GM21447 (cell line): ENCODE measurements at regions not wholly inside any gene's neighbourhood (a gene's known extent, or its start where the extent isn't known, plus 50 kb on each side); places are given as distances from the start of the nearest gene placed in this dataset.
"Not testable (repeated sequence)": the region's sequence is repeated elsewhere in the genome, so short reads cannot be mapped to it uniquely, and the experiment has no call there.

Experiments used
- ATAC-seq: cut with Tn5 transposase; IDR thresholded peaks from one replicate; pipeline ENCODE4 v1.9.1; 2021; ENCODE audit not compliant: unreplicated experiment

DNA sequence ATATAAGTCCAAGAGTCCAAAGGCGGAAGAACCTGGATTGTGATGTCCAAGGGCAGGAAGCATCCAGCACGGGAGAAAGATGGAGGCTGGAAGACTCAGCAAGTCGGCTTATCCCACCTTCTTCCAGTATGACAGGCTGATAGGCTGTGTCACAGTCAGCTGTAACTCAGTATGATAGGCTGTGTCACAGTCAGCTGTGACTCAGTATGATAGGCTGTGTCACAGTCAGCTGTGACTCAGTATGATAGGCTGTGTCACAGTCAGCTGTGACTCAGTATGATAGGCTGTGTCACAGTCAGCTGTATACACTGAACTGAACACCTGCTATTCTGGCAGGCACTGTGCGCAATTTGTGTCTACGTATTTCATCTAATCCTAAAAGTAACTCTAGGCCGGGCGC lies 271.9 kb downstream of the LRATD1 start:
- not testable (repeated sequence) for ATAC-seq

DNA sequence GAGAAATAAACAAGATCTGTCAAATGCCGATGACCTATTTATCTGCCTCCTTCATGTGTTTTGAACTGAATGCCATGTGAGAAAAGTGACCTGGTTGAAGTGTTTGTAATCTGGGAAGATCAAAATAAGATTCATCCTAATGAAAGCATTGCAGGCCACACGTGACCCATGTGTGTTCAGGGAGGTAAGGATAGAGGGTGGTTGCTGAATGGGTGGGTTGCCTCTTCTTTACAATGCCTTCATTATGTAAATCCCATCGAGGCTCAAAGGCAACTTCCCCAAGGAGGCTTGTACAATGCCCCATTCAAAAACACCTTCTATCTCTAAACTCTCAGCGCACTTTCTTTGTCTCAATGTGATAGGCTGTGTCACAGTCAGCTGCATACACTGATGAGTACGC lies 273.1 kb downstream of the LRATD1 start:
- no peak for ATAC-seq

DNA sequence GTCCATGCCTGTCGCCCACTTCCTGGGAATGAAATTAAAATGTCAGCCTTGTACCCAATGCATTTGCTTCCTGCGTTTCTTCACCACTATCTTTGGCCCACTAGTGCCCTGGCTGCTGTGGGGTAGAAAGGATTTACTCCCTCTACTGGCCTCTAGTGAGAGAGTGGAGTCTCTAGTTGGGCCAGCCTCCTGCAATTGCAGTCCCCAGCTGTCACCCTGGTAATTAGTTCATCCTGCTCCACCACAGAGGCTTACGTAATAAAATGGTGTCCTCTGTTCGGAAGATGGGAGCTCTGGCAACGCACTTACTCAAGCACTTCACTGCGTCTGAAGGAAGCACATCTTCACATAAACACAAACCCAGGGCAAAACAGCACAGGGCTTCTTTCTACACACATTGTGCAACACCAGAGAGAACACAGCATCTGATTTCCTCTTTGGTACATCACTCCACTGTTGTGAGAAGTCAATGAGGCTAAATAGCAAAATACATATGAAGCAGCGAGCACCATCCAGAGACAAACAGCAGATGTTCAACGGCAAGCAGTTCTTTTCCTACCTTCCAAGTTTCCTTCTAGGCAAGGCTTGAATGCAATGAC lies 274.6 kb downstream of the LRATD1 start:
- ATAC-seq = no peak

DNA sequence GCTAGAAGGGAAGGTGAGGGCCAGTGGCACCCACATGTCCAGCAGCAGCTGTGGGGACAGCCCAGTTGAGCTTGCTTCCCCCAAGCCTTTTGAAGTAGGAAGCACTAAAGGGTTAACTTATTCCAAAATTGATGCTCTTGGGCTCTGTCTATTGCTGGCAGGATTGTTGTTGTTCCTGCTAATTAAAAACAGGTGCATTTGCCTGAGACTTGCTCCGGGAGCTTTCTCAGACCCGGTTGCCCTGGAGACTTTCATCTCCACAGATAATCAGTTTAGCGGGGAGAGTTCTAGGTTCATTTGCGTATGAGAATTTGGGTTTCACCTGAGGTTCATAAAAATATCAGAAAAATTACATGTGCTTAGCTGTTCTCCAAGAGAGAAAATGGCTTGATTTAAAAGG lies 277.3 kb downstream of the LRATD1 start:
- no peak for ATAC-seq

DNA sequence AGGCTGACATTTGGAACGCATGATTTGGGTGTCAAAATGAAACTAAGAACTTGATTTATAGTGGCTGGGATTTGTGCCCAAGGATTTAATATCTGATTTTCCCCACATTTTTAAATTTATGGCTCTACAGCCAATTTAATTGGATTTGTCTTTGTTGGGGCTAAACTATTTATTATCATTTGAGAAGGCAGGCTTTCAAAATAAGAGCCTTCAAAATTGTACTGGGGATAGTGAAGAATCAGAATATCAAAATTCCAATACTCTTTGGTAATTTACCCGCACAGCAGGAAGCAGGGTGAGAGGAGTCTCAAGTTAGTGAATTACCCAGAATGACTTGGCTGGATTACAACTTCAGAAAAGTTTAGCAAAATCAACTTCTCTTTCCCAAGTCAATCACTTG lies 278.1 kb downstream of the LRATD1 start:
- no peak for ATAC-seq

DNA sequence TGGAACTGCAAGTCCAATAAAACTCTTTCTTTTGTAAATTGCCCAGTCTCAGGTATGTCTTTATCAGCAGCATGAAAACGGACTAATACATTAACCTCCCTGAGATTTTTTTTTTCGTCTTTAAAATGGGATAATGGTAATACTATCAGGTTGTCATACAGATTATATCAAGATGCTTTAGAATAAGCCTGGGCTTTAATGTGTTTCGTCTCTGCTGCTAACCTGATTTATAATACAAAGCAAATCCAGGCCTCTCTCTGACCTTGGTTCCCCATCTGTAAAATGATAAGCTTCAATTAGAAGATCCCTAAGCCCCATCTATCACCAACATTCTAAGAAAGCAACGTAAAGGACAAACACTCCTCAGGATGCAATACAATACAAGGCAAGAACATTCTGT lies 283.5 kb downstream of the LRATD1 start:
- ATAC-seq = no peak

DNA sequence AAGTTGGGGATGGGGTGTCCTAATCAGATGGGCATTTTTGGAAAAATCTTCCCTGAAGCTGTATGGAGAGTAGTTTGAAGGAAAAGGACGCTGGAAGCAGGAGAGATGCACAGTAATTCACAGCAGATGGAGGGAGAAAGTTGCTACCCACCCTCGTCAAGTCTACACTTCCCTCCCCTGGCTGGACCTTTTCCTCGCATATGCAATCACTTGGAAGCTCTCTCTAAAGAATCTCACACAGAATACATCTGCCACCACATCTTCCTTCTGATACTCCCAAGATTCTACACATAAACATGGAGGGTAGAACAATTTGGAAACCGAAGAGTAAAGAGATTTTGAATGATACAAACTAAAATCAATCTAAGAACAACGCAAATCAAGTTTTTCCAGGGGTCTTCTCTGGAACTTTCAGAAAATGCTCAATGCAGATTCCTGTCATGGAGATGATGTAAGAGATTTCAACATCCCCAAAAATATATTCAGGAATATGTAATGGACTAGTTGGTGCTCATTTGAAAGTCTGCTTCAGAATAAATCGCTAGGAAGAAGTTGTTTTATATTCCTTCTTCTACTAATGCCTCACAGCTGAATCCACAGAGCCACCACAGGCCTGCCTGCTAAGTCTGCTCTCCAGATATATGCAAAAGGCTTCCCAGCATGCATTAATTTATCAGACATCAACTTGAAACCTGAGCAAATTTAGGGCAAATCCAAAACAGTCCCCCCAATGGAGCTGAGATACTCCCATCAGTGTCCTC lies 291.5 kb downstream of the LRATD1 start:
- no peak for ATAC-seq

DNA sequence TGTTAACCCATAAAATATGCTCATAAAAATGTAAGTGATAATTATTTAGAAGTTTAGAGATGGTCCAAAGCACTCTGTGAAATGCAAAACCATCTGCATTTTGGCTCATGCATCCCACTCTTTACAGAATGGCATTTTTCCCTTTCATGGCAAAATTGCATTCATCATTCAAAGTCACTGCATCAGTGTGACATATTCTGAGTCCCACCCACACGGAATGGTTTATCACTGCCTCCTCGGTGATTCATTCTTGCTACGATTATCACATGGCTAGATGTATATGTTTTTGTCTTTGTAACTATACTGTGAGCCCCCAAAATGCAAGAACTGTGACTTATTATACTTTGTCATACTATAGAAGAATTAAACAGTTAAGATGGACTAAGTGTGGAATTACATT lies 293.0 kb downstream of the LRATD1 start:
- ATAC-seq = no peak

DNA sequence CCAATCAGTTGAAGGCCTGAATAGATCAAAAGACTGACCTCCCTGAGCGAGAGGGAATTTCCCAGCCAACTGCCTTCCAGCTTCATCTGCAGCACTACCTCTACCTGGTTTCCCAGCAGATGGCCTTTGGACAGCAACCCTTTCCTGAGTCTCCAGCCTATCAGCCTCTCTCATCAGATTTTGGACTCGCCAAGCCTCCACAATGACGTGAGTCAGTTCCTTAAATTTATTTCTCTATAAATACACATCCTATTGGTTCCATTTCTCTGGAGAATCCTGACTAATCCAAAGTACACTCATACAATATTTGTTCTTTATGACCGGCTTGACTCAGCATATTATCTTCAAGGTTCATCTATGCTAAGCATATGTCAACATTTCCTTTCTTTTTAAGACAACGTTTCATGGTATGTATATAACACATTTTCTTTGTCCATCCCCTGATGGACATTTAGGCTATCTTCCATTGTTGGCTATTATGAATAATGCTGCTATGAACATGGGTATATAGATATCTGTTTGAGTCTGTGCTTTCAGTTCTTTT lies 294.6 kb downstream of the LRATD1 start:
- ATAC-seq = no peak

DNA sequence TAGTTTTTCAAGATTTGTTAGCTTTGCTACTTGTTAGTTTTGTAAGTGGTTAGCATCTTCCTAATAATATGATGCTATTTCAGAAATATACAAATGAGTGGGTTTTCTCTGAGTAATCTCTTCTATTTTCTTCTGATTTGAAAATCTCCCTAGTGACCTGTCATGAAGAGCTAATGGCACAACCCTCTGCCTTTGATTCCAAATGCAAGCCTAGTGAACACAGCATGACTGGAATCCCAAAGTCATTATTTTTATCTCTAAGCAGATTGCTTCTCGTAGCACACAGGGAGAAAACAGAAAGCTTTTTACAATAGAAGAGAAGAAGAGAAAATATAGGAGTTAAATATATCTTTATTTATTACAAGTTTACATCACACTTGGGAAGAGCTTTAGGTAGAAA lies 295.5 kb downstream of the LRATD1 start:
- no peak for ATAC-seq

DNA sequence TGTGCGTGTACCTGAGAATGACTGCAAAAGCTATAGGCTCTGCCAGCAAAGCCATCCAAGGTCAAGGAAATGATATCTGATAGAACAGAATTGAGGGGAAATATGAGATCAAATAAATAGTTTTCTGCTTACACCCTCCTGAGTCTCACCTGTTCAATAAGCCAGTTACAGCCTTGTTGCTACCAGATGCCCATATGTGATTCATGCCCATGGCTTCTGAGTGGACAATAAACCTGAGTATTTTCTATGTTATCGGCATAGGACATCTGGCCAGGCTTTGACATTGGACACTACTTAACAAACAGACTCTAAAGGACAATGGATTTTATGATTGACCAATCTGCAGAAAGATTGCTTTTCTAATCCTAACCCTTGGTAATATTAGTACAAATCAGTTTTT lies 297.9 kb downstream of the LRATD1 start:
- no peak for ATAC-seq

DNA sequence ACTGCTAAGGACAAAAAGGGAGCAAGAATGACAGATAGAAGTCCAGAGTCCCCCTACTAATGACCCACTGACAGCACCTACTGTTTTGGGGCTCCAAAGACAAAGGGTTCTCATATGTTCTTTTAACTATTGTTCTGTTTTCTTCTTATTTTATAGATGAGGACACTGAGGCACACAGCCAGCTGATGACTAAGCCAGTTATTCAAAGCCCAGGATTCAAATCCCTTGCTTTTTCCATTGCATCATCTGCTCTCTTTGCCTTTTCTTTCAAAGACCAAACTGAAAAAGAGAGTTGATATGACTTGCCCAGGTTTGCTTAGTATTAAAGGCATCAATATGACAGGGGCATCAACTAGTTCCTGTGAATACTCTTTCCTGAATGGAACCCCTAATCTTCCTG lies 299.8 kb downstream of the LRATD1 start:
- no peak for ATAC-seq

DNA sequence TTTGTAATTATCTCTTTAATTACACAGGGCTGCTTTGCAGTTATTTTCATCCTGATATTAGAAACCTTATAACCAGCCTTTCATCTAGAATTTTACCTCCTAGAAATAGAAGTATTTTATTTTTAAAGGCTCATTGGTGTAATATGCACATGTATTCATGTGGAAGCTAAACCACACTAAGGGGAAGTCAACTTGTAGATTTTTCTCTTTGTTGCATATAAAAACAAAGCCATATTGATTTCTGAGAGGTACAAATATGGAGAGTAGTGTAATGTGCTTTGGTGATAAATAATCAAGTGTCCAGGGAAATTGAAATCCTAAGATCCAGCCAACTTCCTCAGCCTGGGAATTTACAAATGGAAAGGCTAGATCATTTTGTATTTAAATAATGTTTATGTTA lies 301.2 kb downstream of the LRATD1 start:
- no peak for ATAC-seq

DNA sequence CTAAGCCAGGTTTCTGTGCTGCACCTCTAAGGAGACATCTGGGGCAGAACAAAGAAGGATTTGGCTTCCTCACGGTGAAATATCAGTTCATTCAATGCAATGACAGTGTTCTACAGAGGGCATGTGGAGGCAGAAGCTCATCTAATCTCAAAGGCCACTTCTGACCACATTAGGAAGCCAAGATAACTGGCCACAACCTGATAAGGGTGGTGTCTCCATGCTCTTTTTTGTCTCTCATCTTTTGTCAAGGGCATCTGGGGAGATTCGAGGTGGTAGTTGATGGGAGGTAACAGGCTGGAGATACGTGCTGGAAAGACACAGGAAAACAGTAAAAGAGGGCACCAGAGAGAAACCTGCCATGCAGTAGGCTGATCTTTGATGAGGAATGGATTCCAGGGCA lies 303.9 kb downstream of the LRATD1 start:
- ATAC-seq = no peak

DNA sequence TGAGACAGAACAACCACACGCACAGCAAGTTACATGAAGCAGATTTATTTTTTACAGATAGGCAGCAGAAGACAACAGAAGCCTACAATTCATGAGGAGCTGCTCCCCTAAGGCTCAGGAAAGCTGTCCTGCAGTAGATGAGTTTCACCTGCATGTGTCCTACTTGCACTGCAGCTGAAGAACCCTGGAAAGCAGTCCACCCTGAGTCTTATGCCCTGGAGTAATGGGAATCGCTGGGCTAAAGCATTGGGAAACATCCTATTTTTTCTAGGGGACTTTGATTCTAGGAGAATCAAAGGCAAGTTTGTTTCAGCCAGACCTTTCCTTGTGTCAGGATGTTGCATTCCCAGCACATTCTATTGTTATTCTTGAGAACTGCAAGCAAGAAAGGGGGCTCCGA lies 304.8 kb downstream of the LRATD1 start:
- no peak for ATAC-seq

DNA sequence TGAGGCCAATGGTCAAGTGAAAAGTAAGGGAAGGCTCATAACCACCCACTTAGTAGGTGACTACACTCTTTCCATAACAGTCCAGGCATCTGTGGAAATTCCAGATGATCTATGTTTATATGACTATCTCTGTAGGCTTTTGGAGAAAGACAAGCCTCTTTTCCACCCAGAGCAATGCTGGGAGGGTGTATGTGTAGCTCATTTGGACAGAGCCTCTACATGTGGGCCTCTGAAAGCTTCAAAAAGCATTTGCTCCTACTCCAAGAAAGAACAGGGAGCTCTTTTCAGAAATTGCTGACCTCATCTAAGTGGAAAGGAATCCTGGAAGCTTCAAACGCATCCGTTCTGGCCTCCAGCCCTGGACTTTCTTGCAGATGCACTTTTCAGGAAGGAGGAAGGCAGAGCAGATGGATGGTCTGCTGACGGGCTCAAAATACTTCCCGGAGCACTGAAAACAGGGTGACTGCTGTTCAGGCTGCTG lies 308.7 kb downstream of the LRATD1 start:
- no peak for ATAC-seq

DNA sequence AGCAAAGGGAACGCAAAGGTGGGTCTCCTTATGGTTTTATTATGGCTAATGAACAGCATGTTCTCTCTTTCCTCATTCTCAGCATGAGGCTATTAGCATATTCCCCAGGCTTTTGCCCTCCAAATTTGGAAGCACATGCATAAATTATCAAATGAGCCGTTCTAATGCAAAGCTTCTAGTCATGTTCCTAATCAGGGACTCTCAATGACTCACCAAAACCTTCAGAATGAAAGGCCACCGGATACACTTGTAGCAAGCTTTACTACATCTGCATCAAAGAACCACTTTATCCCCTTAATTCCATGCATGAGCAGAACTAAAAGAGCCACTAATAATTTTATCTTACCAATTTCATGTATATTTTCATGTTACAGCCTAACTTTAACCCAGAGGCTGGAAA lies 310.5 kb downstream of the LRATD1 start:
- no peak for ATAC-seq

DNA sequence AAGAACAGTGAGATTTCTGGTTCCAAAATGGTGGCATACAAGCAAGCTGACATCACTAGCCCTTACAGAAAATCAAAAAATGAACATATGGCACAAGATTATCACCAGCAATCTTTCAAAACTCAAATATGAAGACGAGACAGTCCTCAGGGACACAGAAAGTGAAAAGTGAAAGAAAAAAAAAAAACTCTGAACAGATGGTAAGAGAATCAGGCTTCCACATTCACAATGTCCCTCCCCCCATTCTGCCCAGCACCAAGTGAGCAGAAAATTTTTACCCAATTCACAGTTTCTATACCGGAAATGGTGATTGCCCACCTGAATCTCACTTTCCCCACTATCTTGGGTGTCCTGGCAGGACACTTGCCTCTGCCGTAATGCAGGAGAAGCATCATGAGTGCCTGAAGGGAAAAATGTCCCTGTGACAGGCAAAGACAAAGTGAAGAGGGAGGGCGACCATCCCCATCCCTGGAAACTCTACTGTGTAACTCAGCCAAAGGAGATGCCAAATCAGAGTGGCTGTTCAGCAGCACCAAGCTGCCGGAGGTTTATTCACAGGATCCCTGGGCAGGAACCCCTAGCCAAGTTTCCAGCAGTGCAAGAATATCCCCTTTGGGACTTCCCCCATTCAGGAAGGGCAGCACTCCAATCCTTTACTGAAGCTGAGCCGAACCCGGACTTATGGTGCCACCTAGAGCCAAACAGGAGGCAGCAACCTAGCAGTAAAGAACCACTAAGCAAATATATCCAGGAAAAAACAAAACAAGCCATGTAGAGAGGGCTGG lies 312.2 kb downstream of the LRATD1 start:
- peak; percentile 60 for ATAC-seq

DNA sequence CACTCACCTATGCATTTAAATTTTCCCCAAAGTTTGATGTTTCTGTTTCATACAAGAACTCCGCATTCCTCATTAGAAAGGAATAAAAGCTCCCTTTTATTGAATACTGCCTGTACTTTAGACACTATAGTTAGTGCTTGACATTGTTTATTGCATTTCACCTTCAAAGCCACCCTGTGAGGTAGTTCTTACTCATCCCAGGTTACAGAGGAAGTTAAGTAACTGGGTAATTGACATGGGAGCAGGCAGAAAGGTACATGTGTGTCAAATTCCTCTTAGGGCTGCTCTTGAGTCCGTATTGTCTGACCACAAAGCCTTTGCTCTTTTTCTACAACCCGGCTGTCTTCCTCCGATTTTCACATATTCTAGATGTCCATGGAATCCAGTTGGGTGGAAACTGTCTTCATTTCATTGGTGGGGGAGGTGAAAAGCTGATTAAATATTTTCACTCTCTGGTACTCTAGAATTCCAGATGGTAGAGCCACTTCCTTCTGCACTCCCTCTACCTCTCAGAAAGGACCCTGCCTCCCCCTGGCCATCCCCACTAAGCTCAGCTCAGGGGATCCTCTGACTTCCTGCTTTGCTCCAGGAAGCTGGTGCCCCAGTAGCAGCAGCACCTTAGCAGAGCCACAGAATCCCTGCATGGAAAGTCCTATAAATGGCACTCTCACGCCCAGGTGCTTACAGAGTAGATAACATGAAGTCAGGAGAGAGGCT lies 319.2 kb downstream of the LRATD1 start:
- ATAC-seq = no peak

DNA sequence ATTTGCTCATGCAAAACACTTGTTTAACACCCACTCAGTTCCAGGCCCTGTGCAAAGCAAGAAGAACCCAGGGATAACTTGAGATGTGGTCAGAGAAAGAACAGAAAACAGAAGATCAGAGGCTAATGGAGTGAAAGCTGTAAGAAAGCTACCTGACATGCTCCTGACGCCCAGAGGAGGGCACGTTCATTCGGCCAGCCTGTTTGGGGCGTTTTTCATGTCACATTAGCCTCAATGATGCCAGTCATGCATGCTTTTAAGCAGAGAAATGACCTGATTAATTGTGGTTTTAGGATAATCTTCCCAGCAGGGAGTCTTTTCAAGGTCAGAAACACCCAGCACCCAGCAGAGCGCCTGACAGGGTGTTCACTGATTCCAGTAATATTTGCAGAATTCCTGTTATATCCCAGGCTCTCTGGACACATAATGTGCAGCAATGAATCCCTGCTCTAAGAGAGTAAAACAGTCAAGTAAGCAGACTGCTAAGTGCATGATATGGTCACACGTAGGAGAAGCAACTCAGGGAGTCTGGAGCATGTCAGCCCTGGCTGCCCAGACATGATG lies 320.0 kb downstream of the LRATD1 start:
- ATAC-seq = no peak
